ENCODE measurements at regions not wholly inside any gene's neighbourhood (a gene's known extent, or its start where the extent isn't known, plus 50 kb on each side); places are given as distances from the start of the nearest gene placed in this dataset.

DNA sequence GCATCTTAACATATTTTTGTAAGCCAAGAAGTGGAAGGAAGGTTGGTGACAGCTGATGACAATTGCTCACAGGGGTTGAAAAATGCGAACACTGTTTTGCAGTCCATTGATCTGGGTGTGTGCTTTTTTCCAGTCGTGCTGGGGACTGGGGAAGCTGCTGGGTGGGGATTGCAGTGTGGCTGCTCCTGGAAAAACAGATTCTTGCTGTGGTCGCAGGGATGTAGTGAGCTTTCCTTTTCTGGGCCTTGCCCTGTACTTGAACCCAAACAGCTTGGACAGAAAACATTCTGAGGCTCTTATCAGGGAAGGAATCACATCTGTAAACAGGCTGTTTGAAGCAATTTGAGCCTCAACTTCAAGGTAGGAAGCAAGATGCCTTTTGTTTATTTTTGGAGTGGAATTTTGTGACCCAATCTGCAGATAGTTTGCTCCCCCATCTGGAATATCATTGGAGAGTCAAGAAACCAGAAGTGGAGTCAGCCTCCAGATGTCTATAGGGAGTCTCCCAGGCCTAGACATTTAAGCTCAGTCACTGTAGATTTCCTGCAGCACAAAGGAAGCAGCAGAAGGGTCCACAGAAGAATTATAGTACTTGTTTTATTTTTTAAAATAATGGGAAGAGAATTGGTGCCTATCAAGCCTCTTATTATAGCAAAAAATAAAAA lies 279.2 kb upstream of the FERMT1 start:
- intact Hi-C loops (cut with DNase I) = no loop called here
- no peaks in the 10 kb centered on the region for H3K36me3 ChIP-seq
- H3K27ac ChIP-seq = no peak overlapping the region
- no peak overlapping the region for H3K4me3 ChIP-seq
- H3K27me3 ChIP-seq = no peaks in the 10 kb centered on the region
- DNase-seq = no peak
- WGBS, 3 donors = 27 to 37% (median 33%) methylated on average over 3 of the region's 3 CpGs
- no peak for TF ChIP-seq POLR2A (IDR thresholded peaks at IDR 0.05)
- TF ChIP-seq, protein P1, sequence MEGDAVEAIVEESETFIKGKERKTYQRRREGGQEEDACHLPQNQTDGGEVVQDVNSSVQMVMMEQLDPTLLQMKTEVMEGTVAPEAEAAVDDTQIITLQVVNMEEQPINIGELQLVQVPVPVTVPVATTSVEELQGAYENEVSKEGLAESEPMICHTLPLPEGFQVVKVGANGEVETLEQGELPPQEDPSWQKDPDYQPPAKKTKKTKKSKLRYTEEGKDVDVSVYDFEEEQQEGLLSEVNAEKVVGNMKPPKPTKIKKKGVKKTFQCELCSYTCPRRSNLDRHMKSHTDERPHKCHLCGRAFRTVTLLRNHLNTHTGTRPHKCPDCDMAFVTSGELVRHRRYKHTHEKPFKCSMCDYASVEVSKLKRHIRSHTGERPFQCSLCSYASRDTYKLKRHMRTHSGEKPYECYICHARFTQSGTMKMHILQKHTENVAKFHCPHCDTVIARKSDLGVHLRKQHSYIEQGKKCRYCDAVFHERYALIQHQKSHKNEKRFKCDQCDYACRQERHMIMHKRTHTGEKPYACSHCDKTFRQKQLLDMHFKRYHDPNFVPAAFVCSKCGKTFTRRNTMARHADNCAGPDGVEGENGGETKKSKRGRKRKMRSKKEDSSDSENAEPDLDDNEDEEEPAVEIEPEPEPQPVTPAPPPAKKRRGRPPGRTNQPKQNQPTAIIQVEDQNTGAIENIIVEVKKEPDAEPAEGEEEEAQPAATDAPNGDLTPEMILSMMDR (IDR thresholded peaks at IDR 0.05) = no peak
- TF ChIP-seq EP300 (IDR thresholded peaks at IDR 0.05) = no peak
- no peaks in the 10 kb centered on the region for H3K9me3 ChIP-seq
- no peaks in the 10 kb centered on the region for H3K4me1 ChIP-seq (ENCODE audit: insufficient read depth)

DNA sequence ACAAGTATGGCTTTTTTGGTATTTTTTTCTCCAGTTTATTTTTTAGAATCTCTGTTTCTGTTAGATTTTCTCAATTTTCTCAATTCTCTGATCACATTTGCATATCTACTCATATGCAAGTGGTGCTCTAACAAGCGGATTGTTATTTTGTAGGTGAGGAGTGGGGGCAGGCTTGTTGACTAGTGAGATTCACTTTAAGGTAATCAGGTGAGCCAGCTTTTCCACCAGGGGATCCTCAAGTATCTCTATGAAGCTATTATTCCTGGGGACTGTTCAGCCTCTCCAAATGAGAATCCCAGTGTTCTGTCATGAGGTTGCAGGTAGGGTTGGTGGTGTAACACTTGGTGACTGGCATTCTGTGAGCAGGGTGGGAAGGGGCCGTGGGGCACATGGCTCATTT lies 274.3 kb upstream of the FERMT1 start:
- H3K27me3 ChIP-seq = no peaks in the 10 kb centered on the region
- H3K4me1 ChIP-seq (ENCODE audit: insufficient read depth) = no peaks in the 10 kb centered on the region
- 75 to 87% (median 81%) methylated on average over 2 of the region's 2 CpGs for WGBS, 3 donors
- H3K36me3 ChIP-seq = no peaks in the 10 kb centered on the region
- DNase-seq = no peak
- no peak overlapping the region for H3K27ac ChIP-seq
- H3K4me3 ChIP-seq = no peak overlapping the region
- intact Hi-C loops (cut with DNase I) = no loop called here
- TF ChIP-seq POLR2A (IDR thresholded peaks at IDR 0.05) = no peak
- no peak for TF ChIP-seq EP300 (IDR thresholded peaks at IDR 0.05)
- TF ChIP-seq, protein P1 (IDR thresholded peaks at IDR 0.05) = no peak
- H3K9me3 ChIP-seq = no peaks in the 10 kb centered on the region

DNA sequence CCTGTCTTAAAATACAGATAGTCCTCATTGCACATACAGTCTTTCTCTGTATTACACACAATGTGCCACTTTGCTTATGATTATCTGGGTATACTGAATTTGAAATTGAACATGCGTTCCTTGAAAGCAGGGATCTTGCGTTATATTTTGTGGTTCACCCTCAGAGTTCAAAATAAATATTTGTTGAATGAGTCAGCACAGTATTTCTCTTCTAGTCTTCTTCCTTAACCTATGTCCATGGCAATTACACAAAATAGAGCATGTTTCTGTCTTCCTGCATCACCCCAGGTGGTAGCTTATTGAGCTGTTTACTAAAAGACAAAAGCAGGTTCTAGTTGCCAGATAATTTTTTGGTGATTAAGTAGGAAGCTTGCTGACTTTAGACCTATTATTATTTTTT lies 272.9 kb upstream of the FERMT1 start:
- H3K27me3 ChIP-seq = no peaks in the 10 kb centered on the region
- H3K36me3 ChIP-seq = no peaks in the 10 kb centered on the region
- H3K4me3 ChIP-seq = no peak overlapping the region
- intact Hi-C loops (cut with DNase I) = no loop called here
- WGBS, 3 donors = 0% methylated on average over 2 of the region's 2 CpGs
- no peak for TF ChIP-seq POLR2A (IDR thresholded peaks at IDR 0.05)
- TF ChIP-seq, protein P1 (IDR thresholded peaks at IDR 0.05) = no peak
- no peak for TF ChIP-seq EP300 (IDR thresholded peaks at IDR 0.05)
- DNase-seq = no peak
- H3K27ac ChIP-seq = no peak overlapping the region
- no peaks in the 10 kb centered on the region for H3K4me1 ChIP-seq (ENCODE audit: insufficient read depth)
- no peaks in the 10 kb centered on the region for H3K9me3 ChIP-seq

DNA sequence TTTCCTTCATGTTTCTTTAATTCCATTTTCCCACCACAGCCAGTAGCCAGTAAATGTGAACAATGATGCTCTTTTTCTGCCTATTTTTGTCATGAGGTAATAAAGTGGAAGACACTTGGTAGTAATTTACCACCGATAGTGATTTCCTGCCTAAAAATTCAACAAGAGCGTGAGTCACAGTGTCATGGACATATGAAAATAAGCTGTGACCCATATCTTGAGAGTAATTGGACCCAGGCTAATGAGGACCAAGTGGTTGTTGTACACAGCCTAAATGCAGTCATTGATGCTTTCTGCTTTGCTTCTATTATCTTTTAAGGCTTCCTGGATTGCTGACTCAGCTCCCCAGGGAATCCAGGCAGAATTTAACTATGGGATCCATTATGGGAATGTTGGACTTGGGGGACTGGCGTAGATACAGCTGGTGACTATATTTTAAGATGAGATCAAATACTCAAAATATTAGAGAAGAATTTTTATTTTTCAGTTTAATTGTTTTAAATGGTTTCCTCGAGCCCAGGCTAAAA lies 265.9 kb upstream of the FERMT1 start:
- no peaks in the 10 kb centered on the region for H3K9me3 ChIP-seq
- H3K27me3 ChIP-seq = no peaks in the 10 kb centered on the region
- no peak for DNase-seq
- intact Hi-C loops (cut with DNase I) = no loop called here
- H3K36me3 ChIP-seq = no peaks in the 10 kb centered on the region
- H3K4me3 ChIP-seq = no peak overlapping the region
- WGBS, 3 donors = 60 to 68% (median 63%) methylated on average over 4 of the region's 4 CpGs
- no peaks in the 10 kb centered on the region for H3K4me1 ChIP-seq (ENCODE audit: insufficient read depth)
- no peak overlapping the region for H3K27ac ChIP-seq
- TF ChIP-seq EP300 (IDR thresholded peaks at IDR 0.05) (no peak), POLR2A (IDR thresholded peaks at IDR 0.05) (no peak)
- TF ChIP-seq, protein P1 (IDR thresholded peaks at IDR 0.05) = no peak

Measured in ovary (tissue), 7 donors.